Ascending aorta (tissue), 2 donors: ENCODE measurements at regions not wholly inside any gene's neighbourhood (a gene's known extent, or its start where the extent isn't known, plus 50 kb on each side); places are given as distances from the start of the nearest gene placed in this dataset.
"Not testable (repeated sequence)": the region's sequence is repeated elsewhere in the genome, so short reads cannot be mapped to it uniquely, and the experiment has no call there.

Source experiments
- DNase-seq, 2 donors: peaks; one replicate each; pipeline ENCODE4 v3.0.0-alpha.2; 2019; ENCODE audit warnings: low spot score in 2 of 2
- H3K27ac ChIP-seq, 2 donors: fragments of 200-600 bp; sonication (generic); one replicate each; pipeline ENCODE4 v1.5.1; 2016 to 2017; ENCODE audit warnings: mild to moderate bottlenecking in 1 of 2
- H3K27me3 ChIP-seq: fragments of 200-600 bp; sonication (generic); one replicate; pipeline ENCODE4 v1.5.1; 2017
- H3K36me3 ChIP-seq, 2 donors: fragments of 200-600 bp; sonication (generic); one replicate each; pipeline ENCODE4 v1.5.1; 2016
- H3K4me1 ChIP-seq, 2 donors: fragments of 200-600 bp; sonication (generic); one replicate each; pipeline ENCODE4 v1.5.1; 2016 to 2017; ENCODE audit warnings: mild to moderate bottlenecking in 1 of 2
- H3K4me3 ChIP-seq, 2 donors: fragments of 200-600 bp; sonication (generic); one replicate each; pipeline ENCODE4 v1.5.1; 2016 to 2017; ENCODE audit warnings: mild to moderate bottlenecking in 1 of 2
- H3K9me3 ChIP-seq, 2 donors: fragments of 200-600 bp; sonication (generic); one replicate each; pipeline ENCODE4 v1.5.1; 2016
- intact Hi-C: fragments of 100-400 bp; cut with DNase I; formaldehyde crosslinking; loops from one replicate; pipeline ENCODE4 v1.15.1; 2023

DNA sequence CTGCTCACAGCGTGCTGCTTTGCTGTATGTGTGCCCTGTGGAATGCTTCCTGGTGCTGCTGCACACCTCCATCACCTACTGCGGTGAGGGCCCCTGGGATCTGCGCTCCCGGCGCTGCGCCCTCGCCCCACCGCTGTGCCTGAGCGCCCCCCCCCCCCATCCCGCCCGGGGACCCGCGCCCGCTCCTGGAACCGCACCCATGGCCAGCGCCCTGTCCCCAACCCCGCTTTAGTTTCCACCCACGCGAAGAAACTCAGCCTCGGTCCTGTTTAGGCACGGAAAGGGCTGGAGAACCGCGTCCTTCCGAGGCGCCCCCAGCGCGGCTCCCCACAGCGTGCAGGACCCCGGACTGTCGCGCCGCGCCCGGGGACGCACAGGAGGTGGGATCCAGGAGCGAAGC lies 265.5 kb downstream of the POTEB3 start:
- H3K9me3 ChIP-seq, H3K27ac ChIP-seq, intact Hi-C loops, H3K27me3 ChIP-seq, DNase-seq, H3K36me3 ChIP-seq, H3K4me3 ChIP-seq, H3K4me1 ChIP-seq: not testable (repeated sequence)

DNA sequence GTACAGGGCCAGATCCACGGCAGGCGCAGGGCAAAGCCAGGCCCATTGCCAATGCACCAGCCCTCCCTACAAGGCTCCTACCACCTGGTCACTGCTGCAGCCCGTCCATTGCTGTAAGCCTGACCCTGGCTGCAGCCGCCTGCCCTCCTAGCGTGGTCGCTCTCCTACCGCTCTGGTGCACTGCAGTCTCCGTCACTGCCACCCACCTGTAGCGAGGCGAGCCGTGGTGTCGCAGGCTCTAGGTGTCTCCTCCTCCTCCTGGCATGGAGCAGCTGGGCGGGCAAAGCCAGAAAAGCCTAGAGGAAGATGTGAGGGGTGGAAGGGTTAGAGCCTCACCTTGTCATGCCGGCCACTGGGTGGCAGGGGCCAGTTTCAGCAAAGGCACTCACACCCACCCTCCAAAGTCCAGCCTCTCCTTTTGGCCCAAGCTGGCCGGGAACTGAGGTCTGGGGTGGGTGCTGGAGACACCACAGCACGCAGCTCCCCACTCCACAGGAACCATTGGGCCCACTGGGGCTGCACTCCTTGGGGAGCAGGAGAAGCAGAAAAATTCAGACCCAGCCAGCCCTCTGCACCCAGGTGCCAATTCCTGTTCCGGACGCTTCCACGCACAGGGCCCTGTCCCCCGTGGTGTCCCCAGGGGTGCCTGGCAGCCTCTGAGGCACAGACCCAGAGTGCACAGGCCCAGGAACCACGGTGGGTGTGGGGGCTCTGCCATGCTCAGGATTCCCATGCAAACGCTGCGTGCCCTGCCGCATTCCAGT lies 285.3 kb upstream of the POTEB2 start:
- not testable (repeated sequence) for DNase-seq

DNA sequence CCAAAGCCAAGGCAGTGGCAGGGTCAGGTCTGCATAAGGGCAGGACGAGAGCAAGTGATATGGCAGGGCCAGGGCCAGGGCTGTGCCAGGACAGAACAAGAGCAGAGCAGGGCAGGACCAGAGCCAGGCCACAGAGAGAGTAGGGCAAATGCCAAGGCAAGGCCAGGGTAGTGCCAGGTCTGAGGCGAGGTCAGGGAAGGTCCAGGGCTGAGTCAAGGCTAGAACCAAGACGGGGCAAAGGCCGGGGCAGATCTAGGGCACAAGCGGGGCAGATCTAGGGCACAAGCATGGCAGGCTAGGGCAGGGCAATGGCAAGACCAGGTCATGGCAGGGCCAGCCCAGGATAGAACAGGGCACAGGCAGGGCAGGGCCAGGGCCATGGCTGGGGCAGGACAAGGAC lies 282.0 kb upstream of the POTEB2 start:
- H3K4me3 ChIP-seq, DNase-seq, intact Hi-C loops, H3K27me3 ChIP-seq, H3K4me1 ChIP-seq, H3K9me3 ChIP-seq, H3K27ac ChIP-seq, H3K36me3 ChIP-seq: not testable (repeated sequence)

More for the DNA sequence above, 285.3 kb upstream of the POTEB2 start:
- H3K36me3 ChIP-seq, H3K27me3 ChIP-seq, intact Hi-C loops, H3K9me3 ChIP-seq, H3K4me3 ChIP-seq, H3K4me1 ChIP-seq, H3K27ac ChIP-seq: not testable (repeated sequence)

DNA sequence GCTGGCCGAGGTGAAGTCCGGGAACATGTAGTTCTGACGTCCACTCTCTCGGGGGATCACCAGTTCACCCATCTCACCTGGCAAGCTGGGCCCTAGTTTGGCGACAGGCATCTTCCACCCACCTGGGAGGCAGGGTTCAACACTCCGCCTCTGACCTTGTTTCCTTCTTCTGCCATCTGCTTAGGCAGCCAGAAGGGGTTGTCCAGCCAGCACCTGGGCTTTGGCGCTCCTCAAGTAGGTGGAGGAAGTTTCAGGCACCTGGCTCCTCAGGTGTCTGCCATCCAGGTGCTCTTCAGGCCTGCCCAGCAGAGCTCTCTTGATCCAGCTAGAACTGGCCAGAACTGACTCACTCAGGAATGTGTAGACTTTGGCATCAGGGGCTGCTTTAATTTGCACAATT lies 267.8 kb upstream of the POTEB2 start:
- H3K4me1 ChIP-seq, H3K36me3 ChIP-seq, H3K27me3 ChIP-seq, intact Hi-C loops, H3K4me3 ChIP-seq, DNase-seq, H3K9me3 ChIP-seq, H3K27ac ChIP-seq: not testable (repeated sequence)

DNA sequence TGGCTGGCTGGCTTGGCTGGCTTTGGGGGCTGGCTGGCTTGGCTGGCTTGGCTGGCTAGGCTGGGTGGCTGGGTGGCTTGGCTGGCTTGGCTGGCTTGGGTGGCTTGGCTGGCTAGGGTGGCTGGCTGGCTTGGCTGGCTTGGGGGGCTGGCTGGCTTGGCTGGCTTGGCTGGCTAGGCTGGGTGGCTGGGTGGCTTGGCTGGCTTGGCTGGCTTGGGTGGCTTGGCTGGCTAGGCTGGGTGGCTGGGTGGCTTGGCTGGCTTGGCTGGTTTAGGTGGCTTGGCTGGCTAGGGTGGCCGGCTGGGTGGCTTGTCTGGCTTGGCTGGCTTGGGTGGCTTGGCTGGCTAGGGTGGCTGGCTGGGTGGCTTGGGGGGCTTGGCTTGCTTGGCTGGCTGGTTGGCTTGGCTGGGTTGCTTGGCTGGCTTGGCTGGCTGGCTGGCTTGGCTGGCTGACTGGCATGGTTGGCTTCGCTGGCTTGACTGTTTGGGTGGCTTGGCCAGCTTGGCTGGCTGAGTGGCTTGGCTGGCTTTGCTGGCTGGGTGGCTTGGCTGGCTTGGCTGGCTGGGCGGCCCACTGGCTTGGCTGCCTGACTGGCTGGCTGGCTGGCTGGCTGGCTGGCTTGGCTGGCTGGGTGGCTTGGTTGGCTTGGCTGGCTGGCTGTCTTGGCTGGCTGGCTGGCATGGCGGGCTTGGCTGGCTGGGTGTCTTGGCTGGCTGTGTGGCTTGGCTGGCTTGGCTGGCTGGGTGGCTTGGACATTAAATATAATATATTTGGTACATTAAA lies 246.3 kb upstream of the POTEB2 start:
- H3K27ac ChIP-seq, H3K4me3 ChIP-seq, H3K36me3 ChIP-seq, intact Hi-C loops, H3K27me3 ChIP-seq, H3K9me3 ChIP-seq, H3K4me1 ChIP-seq: not testable (repeated sequence)
- peak; percentile 5 to 60 for DNase-seq

DNA sequence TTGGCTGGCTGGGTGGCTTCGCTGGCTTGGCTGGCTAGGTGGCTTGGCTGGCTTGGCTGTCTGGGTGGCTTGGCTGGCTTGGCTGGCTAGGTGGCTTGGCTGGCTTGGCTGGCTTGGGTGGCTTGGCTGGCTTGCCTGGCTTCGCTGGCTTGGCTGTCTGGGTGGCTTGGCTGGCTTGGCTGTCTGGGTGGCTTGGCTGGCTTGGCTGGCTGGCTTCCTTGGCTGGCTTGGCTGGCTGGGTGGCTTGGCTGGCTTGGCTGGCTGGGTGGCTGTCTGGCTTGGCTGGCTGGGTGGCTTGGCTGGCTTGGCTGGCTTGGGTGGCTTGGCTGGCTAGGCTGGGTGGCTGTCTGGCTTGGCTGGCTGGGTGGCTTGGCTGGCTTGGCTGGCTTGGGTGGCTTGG lies 245.7 kb upstream of the POTEB2 start:
- H3K9me3 ChIP-seq, H3K27me3 ChIP-seq, H3K36me3 ChIP-seq, intact Hi-C loops, H3K27ac ChIP-seq, H3K4me1 ChIP-seq, H3K4me3 ChIP-seq: not testable (repeated sequence)
- DNase-seq: peak; percentile 15 to 66

DNA sequence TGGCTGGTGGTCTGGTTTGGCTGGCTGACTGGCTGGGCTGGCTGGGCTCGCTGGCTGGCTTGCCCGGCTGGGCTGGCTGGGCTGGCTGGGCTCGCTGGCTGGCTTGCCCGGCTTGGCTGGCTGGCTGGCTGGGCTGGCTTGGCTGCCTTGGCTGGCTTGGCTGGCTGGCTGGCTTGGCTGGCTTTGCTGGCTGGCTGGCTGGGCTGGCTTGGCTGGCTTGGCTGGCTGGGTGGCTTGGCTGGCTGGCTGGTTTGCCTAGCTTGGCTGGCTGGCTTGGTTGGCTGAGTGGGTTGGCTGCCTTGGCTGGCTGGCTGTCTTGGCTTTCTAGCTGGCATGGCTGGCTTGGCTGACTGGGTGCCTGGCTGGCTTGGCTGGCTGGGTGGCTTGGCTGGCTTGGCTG lies 245.1 kb upstream of the POTEB2 start:
- H3K27ac ChIP-seq, H3K36me3 ChIP-seq, H3K4me1 ChIP-seq, H3K4me3 ChIP-seq, intact Hi-C loops, H3K27me3 ChIP-seq, H3K9me3 ChIP-seq: not testable (repeated sequence)
- peak in 1 of 2 donors; percentile 55 for DNase-seq

DNA sequence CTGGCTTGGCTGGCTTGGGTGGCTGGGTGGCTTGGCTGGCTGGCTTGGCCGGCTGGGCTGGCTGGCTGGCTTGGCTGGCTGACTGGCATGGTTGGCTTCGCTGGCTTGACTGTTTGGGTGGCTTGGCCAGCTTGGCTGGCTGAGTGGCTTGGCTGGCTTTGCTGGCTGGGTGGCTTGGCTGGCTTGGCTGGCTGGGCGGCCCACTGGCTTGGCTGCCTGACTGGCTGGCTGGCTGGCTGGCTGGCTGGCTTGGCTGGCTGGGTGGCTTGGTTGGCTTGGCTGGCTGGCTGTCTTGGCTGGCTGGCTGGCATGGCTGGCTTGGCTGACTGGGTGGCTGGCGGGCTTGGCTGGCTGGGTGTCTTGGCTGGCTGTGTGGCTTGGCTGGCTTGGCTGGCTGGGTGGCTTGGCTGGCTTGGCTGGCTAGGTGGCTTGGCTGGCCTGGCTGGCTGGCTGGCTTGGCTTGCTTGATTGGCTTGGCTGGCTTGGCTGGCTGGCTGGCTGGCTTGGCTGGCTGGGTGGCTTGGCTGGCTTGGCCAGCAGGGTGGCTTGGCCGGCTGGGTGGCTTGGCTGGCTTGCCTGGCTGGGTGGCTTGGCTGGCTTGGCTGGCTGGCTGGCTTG lies 244.2 kb upstream of the POTEB2 start:
- H3K27ac ChIP-seq, H3K4me3 ChIP-seq, intact Hi-C loops, H3K9me3 ChIP-seq, H3K36me3 ChIP-seq, H3K4me1 ChIP-seq, H3K27me3 ChIP-seq: not testable (repeated sequence)
- DNase-seq: peak; percentile 21 to 85

DNA sequence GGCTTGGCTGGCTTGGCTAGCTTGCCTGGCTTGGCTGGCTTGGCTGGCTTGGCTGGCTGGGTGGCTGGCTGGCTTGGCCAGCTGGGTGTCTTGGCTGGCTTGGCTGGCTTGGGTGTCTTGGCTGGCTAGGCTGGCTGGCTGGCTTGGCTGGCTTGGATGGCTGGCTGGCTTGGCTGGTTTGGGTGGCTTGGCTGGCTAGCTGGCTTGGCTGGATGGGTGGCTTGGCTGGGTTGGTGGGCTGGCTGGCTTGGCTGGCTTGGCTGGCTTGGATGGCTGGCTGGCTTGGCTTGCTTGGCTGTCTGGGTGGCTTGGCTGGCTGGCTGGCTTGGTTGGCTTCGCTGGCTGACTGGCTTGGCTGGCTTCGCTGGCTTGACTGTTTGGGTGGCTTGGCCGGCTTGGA lies 242.3 kb upstream of the POTEB2 start:
- DNase-seq: not testable (repeated sequence)

DNA sequence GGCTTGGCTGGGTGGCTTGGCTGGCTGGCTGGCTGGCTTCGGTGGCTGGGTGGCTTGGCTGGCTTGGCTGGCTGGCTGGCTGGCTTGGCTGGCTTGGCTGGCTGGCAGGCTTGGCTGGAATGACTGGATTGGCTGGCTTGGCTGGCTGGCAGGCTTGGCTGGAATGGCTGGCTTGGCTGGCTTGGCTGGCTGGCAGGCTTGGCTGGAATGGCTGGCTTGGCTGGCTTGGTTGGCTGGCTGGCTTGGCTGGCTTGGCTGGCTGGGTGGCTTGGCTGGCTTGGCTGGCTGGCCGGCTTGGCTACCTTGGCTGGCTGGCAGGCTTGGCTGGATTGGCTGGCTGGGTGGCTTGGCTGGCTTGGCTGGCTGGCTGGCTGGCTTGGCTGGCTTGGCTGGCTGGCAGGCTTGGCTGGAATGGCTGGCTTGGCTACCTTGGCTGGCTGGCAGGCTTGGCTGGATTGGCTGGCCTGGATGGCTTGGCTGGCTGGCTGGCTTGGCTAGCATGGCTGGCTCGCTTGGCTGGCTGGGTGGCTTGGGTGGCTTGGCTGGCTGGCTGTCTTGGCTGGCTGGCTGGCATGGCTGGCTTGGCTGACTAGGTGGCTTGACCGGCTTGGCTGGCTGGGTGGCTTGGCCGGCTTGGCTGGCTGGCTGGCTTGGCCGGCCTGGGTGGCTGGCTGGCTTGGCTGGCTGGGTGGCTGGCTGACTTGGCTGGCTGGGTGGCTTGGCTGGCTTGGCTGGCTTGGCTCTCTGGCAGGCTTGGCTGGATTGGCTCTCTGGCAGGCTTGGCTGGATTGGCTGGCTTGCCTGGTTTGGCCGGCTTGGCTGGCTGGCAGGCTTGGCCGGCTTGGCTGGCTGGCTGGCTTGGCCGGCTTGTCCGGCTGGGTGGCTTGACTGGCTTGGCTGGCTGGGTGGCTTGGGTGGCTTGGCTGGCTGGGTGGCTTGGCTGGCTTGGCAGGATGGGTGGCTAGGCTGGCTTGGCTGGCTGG lies 241.6 kb upstream of the POTEB2 start:
- H3K4me3 ChIP-seq, DNase-seq, intact Hi-C loops: not testable (repeated sequence)

More for the DNA sequence above, 242.3 kb upstream of the POTEB2 start:
- H3K27ac ChIP-seq, H3K27me3 ChIP-seq, H3K9me3 ChIP-seq, H3K4me3 ChIP-seq, H3K4me1 ChIP-seq, intact Hi-C loops, H3K36me3 ChIP-seq: not testable (repeated sequence)

DNA sequence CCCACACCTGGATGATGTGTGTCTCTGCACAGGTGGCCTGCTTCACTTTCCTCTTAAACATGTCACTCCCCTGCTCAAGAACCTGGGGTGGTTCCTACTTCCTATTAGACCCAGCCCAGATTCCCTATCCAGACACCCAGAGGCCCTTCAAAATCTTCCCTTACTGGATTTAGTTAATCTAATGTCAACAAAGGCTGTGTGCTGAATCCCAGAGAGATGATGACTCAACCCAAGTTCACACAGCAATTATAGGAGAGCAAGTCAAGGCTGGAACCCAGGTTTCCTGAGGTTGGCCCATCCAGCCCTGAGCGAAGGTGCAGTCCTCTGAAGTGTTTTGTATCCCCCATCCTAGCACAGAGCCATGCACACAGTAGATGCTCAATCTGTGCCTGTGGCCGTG lies 230.5 kb upstream of the POTEB2 start:
- H3K4me3 ChIP-seq, H3K36me3 ChIP-seq, H3K9me3 ChIP-seq, H3K27ac ChIP-seq, DNase-seq, intact Hi-C loops, H3K4me1 ChIP-seq, H3K27me3 ChIP-seq: not testable (repeated sequence)

More for the DNA sequence above, 241.6 kb upstream of the POTEB2 start:
- not testable (repeated sequence) for H3K36me3 ChIP-seq, H3K9me3 ChIP-seq, H3K27ac ChIP-seq, H3K4me1 ChIP-seq, H3K27me3 ChIP-seq

DNA sequence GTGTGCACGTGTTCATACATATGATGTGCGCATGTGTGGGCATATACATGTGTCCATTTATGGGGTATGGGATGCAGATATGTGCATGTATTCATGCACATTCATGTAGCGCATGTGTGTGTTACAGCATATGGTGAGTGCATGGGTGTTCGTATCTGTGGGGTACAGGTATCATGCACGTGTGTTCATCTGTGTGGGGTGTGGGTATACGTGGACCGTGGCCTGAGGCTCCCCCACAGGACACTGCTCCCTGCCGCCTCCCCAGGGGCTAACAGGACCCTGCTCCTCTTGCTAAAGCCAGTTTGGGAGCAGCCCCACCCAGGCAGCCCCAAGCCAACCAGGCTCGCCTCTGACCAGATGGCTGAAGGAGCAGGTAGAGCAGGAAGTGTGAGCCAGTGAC lies 213.4 kb upstream of the POTEB2 start:
- intact Hi-C loops: not testable (repeated sequence)

DNA sequence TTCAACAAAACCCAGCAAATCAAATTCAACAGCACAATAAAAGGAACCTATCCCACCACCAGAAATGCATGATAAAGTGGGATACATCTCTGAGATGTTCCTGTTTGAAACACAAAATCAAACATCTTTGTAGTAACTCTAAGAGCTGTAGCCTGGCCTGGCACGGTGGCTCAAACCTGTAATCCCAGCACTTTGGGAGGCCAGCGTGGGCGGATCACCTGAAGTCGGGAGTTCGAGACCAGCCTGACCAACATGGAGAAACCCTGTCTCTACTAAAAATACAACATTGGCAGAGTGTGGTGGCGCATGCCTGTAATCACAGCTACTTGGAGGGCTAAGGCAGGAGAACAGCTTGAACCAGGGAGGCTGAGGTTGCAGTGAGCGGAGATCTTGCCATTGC lies 202.8 kb upstream of the POTEB2 start:
- H3K4me3 ChIP-seq, DNase-seq, H3K9me3 ChIP-seq, H3K27me3 ChIP-seq, H3K4me1 ChIP-seq, intact Hi-C loops, H3K27ac ChIP-seq, H3K36me3 ChIP-seq: not testable (repeated sequence)

More for the DNA sequence above, 213.4 kb upstream of the POTEB2 start:
- not testable (repeated sequence) for H3K36me3 ChIP-seq, H3K9me3 ChIP-seq, DNase-seq, H3K4me1 ChIP-seq, H3K27me3 ChIP-seq, H3K4me3 ChIP-seq, H3K27ac ChIP-seq
